Peyer's patch (tissue), 4 donors: ENCODE measurements at regions not wholly inside any gene's neighbourhood (a gene's known extent, or its start where the extent isn't known, plus 50 kb on each side); places are given as distances from the start of the nearest gene placed in this dataset.
A peak's percentile ranks its signal among the peaks of the same experiment; 100 is the strongest.

Experiments
- DNase-seq, 3 donors: peaks; one replicate each; pipeline ENCODE4 v3.0.0-alpha.2; 2017 to 2019
- H3K27ac ChIP-seq, 4 donors: fragments of 200-600 bp; sonication (generic); one replicate each; pipeline ENCODE4 v1.5.1; 2016 to 2019
- H3K27me3 ChIP-seq, 2 donors: fragments of 200-600 bp; sonication (generic); one replicate each; pipeline ENCODE4 v1.5.1; 2019
- H3K36me3 ChIP-seq, 3 donors: fragments of 200-600 bp; sonication (generic); one replicate each; pipeline ENCODE4 v1.5.1; 2016 to 2019
- H3K4me1 ChIP-seq, 4 donors: fragments of 200-600 bp; sonication (generic); one replicate each; pipeline ENCODE4 v1.5.1; 2016 to 2019
- H3K4me3 ChIP-seq, 4 donors: fragments of 200-600 bp; sonication (generic); 1 replicate in 3 of 4; 2 replicates in 1 of 4; pipeline ENCODE4 v1.5.1; 2016 to 2019; ENCODE audit warnings: mild to moderate bottlenecking in 1 of 4
- H3K9me3 ChIP-seq, 4 donors: fragments of 200-600 bp; sonication (generic); one replicate each; pipeline ENCODE4 v1.5.1; 2016 to 2019; ENCODE audit warnings: mild to moderate bottlenecking in 1 of 4
- POLR2A ChIP-seq, 2 donors: fragments of 450-650 bp; IDR thresholded peaks; one replicate each; pipeline ENCODE4 v1.5.1; 2017; ENCODE audit warnings: antibody characterized with exemption in 2 of 2, mild to moderate bottlenecking in 2 of 2, moderate library complexity in 2 of 2
- TF ChIP-seq, protein P1 (sequence below), 6 experiments: fragments of 450-650 bp in 4 of 6; fragments of 200-600 bp in 2 of 6; sonication (generic) in 1 of 6; IDR thresholded peaks; one replicate each; pipeline ENCODE4 v1.5.1; 2017 to 2019; ENCODE audit warnings: antibody characterized with exemption in 6 of 6, mild to moderate bottlenecking in 3 of 6, moderate library complexity in 1 of 6

DNA sequence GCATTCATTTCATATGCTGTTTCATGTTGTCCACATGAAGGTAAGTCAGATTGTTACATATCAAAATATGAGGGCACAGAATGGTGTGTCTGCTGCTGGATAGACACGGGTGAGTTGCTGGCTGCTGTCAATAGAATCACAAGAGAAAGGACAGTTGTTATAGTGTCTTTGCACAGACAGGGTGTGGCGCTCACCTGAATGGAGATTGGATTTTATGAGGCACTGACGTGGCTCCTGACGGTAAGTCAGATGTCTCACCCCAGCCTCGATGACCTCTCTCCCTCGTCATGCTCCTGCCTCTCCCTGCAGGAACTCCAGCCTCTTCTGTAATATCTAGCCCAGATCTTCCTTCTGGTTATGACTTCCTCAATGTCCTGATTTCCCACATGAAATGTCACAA, 75.4 kb upstream of the SELENOP start:
- H3K9me3 ChIP-seq, result no peaks in the 10 kb centered on the region
- no peaks in the 10 kb centered on the region for H3K36me3 ChIP-seq
- peak overlapping the region in 2 of 4 donors; percentile 57 to 72 for H3K27ac ChIP-seq
- H3K4me1 ChIP-seq, result no peaks in the 10 kb centered on the region
- DNase-seq, result peak in 2 of 3 donors; percentile 82 to 91
- H3K27me3 ChIP-seq, result no peaks in the 10 kb centered on the region
- TF ChIP-seq POLR2A (IDR thresholded peaks at IDR 0.05), result peak; percentile 64 to 90
- TF ChIP-seq, protein P1, sequence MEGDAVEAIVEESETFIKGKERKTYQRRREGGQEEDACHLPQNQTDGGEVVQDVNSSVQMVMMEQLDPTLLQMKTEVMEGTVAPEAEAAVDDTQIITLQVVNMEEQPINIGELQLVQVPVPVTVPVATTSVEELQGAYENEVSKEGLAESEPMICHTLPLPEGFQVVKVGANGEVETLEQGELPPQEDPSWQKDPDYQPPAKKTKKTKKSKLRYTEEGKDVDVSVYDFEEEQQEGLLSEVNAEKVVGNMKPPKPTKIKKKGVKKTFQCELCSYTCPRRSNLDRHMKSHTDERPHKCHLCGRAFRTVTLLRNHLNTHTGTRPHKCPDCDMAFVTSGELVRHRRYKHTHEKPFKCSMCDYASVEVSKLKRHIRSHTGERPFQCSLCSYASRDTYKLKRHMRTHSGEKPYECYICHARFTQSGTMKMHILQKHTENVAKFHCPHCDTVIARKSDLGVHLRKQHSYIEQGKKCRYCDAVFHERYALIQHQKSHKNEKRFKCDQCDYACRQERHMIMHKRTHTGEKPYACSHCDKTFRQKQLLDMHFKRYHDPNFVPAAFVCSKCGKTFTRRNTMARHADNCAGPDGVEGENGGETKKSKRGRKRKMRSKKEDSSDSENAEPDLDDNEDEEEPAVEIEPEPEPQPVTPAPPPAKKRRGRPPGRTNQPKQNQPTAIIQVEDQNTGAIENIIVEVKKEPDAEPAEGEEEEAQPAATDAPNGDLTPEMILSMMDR (IDR thresholded peaks at IDR 0.05), result no peak
- H3K4me3 ChIP-seq, result no peak overlapping the region

DNA sequence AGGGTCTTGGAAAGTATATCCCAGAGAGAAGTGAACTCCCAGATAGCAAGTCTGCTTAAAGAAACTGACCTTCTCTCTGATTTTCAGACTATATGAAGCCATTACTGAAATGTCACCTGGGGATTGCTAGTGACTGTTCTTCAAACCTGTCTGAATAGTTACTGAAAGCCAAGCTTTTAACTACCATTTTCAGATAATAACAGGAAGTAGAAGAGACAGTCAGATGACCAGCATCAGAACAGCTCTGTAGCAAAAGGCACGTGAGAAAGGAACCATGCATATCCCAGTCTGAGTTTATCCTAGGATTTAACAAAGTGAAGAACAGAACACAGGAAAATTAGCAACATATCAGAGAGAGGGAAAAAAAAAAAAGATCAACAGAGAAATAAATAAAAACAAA, 74.9 kb upstream of the SELENOP start:
- Histone ChIP-seq H3K9me3 (no peaks in the 10 kb centered on the region), H3K4me3 (no peak overlapping the region), H3K4me1 (no peaks in the 10 kb centered on the region), H3K36me3 (no peaks in the 10 kb centered on the region), H3K27me3 (no peaks in the 10 kb centered on the region), H3K27ac (peak overlapping the region in 2 of 4 donors; percentile 57 to 72)
- TF ChIP-seq POLR2A (IDR thresholded peaks at IDR 0.05), result no peak
- TF ChIP-seq, protein P1 (IDR thresholded peaks at IDR 0.05), result no peak
- no peak for DNase-seq

DNA sequence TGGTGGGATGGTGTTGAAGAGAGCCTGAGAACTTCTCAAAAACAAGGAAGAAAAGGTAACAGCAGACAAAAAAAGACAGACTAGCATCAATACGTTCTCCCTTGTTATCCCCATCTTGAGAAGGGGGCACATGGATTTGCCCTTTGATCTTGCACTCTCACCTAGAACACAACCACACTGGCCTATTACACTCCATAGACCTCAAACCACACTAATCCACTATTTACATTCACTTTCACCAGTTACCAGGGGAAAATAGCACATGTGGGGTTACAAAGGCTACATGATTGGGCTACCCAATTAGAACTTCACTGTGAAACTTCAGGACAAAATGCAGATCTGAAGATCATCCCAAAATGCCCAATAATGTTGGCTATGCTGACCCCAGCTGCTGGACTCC, 72.6 kb upstream of the SELENOP start:
- no peak for DNase-seq
- no peaks in the 10 kb centered on the region for H3K9me3 ChIP-seq
- no peak overlapping the region for H3K27ac ChIP-seq
- no peaks in the 10 kb centered on the region for H3K36me3 ChIP-seq
- H3K4me1 ChIP-seq, result peaks cover 0 to 7% (median 0%) of the 10 kb centered on the region in 4 donors
- no peak overlapping the region for H3K4me3 ChIP-seq
- TF ChIP-seq POLR2A (IDR thresholded peaks at IDR 0.05), result no peak
- TF ChIP-seq, protein P1 (IDR thresholded peaks at IDR 0.05), result no peak
- H3K27me3 ChIP-seq, result no peaks in the 10 kb centered on the region

DNA sequence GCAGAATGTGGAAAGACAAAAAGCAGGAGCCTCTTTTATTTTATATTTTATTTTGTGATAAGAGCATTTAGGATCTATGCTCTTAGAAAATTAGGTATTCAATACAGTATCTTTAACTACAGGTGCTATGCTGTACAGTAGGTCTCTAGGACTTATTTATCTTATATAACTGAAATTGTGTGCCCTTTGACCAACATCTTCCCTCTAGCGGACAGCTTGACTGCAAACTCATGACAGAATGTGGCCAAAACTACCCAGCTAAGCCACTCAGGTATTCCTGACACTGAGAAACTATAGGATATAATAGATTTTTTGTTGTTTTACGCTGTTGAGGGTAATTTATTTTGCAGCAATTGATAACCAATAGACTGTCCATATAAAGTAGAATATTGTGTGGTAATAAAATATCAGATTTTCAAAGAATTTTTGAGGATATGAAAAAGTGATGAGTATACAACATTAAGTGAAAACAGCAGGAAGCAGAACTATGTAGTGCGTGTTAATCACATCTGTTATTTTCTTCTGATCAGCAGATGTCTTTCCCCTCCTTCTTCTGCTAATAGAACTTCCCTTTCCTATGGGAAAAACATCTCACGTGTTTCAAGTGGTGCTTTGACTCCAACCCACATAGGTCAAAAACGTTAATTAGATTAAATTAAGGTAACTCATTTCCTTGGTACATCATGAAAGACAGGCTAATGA, 69.9 kb upstream of the SELENOP start:
- Histone ChIP-seq H3K36me3 (no peaks in the 10 kb centered on the region), H3K27ac (no peak overlapping the region), H3K4me3 (no peak overlapping the region), H3K4me1 (peaks cover 0 to 32% (median 2%) of the 10 kb centered on the region in 4 donors), H3K27me3 (no peaks in the 10 kb centered on the region), H3K9me3 (no peaks in the 10 kb centered on the region)
- no peak for TF ChIP-seq POLR2A (IDR thresholded peaks at IDR 0.05)
- TF ChIP-seq, protein P1 (IDR thresholded peaks at IDR 0.05), result peak in 3 of 6 experiments; percentile 30 to 37 (median 32)
- DNase-seq, result no peak

DNA sequence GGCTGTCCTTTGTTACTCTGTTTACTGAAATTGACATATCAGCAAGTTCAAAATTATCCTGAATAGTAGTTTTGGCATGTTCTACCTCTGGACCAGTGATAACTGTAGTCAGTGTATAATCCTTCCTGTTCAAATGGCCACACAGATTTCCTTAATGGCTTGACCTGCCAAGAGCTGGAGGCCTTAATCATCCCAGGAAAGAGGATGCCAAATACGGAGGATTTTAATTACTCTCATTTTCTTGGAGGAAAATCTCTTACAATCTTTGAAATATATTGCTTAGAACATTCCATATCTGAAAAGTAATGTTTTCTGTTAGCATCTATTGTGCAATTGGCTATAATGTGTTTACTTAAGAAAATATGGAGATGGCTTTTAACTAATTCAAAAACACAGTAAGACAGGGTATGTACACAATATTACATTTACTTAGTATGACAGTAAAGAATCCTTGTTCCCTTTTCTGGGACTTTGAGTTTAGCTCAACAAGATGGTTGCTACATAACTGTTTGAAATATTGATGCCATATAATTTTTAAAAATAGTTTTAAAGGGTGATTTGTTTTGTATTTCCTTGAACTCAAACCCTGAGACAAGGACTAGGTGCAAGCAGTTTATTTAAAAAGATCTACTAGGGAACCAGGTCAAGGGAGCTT, 68.9 kb upstream of the SELENOP start:
- H3K36me3 ChIP-seq, result no peaks in the 10 kb centered on the region
- H3K27ac ChIP-seq, result peak overlapping the region in 1 of 4 donors; percentile 33
- peaks cover 0 to 39% (median 2%) of the 10 kb centered on the region in 4 donors for H3K4me1 ChIP-seq
- TF ChIP-seq POLR2A (IDR thresholded peaks at IDR 0.05), result no peak
- TF ChIP-seq, protein P1 (IDR thresholded peaks at IDR 0.05), result no peak
- no peak overlapping the region for H3K4me3 ChIP-seq
- H3K9me3 ChIP-seq, result no peaks in the 10 kb centered on the region
- H3K27me3 ChIP-seq, result no peaks in the 10 kb centered on the region
- no peak for DNase-seq
